ENCODE measurements at regions not wholly inside any gene's neighbourhood (a gene's known extent, or its start where the extent isn't known, plus 50 kb on each side); places are given as distances from the start of the nearest gene placed in this dataset.
A peak's percentile ranks its signal among the peaks of the same experiment; 100 is the strongest.

GRCh38 chr20:3330046-3330741, 77.3 kb downstream of the DNAAF9 start:
- peak; percentile 36 for DNase-seq (ENCODE audit: low read depth)
- POLR2A ChIA-PET, result interaction anchor here (0.5 to 0.6 kb wide), 2 partner anchors 23 to 32 kb away, joined by 3 to 4 read pairs; no protein-coding TSS in a partner anchor
- TF ChIP-seq CTCF (IDR thresholded peaks at IDR 0.05; ENCODE audit: insufficient read depth, low read depth, low read length), result peak; percentile 31; the same call in 1 of the 2 replicates
- CTCF ChIA-PET, result interaction anchor here (0.9 to 1.6 kb wide), 7 partner anchors 13 to 115 kb away, joined by 3 to 8 read pairs (median 4); partner anchors contain the start of gene SLC4A11
- Histone ChIP-seq H3K4me3 (ENCODE audit: low read depth, low read length) (no peak overlapping the region), H3K36me3 (ENCODE audit: control insufficient read depth, insufficient read depth, low read length) (peaks cover 11% of the 10 kb centered on the region), H3K27me3 (ENCODE audit: control insufficient read depth, insufficient read depth, low read length) (no peaks in the 10 kb centered on the region)

GRCh38 chr20:3328501-3328900, 79.0 kb downstream of the DNAAF9 start:
- no peak for DNase-seq (ENCODE audit: low read depth)
- POLR2A ChIA-PET, result no interaction called here
- CTCF ChIA-PET, result interaction anchor here (0.9 kb wide), 1 partner anchor 12 kb away, joined by 3 read pairs; no protein-coding TSS in a partner anchor

GRCh38 chr20:3326779-3327521, 80.5 kb downstream of the DNAAF9 start:
- ChIA-PET CTCF (no interaction called here), POLR2A (no interaction called here)
- no peak overlapping the region for H3K4me3 ChIP-seq (ENCODE audit: low read depth, low read length)
- peaks cover 20% of the 10 kb centered on the region for H3K36me3 ChIP-seq (ENCODE audit: control insufficient read depth, insufficient read depth, low read length)
- no peaks in the 10 kb centered on the region for H3K27me3 ChIP-seq (ENCODE audit: control insufficient read depth, insufficient read depth, low read length)
- no peak for TF ChIP-seq CTCF (IDR thresholded peaks at IDR 0.05; ENCODE audit: insufficient read depth, low read depth, low read length)
- no peak for DNase-seq (ENCODE audit: low read depth)

More at GRCh38 chr20:3328501-3328900, 79.0 kb downstream of the DNAAF9 start:
- Histone ChIP-seq H3K27me3 (ENCODE audit: control insufficient read depth, insufficient read depth, low read length) (no peaks in the 10 kb centered on the region), H3K4me3 (ENCODE audit: low read depth, low read length) (no peak overlapping the region), H3K36me3 (ENCODE audit: control insufficient read depth, insufficient read depth, low read length) (peaks cover 16% of the 10 kb centered on the region)
- TF ChIP-seq CTCF (IDR thresholded peaks at IDR 0.05; ENCODE audit: insufficient read depth, low read depth, low read length), result no peak

- no peak overlapping the region for H3K4me3 ChIP-seq (ENCODE audit: low read depth, low read length)
- ChIA-PET POLR2A (no interaction called here), CTCF (interaction anchor here (1.3 to 2.8 kb wide), 2 partner anchors 10 to 107 kb away, joined by 4 to 14 read pairs; no protein-coding TSS in a partner anchor)
- no peak for TF ChIP-seq CTCF (IDR thresholded peaks at IDR 0.05; ENCODE audit: insufficient read depth, low read depth, low read length)
- DNase-seq (ENCODE audit: low read depth), result no peak
- peaks cover 19% of the 10 kb centered on the region for H3K36me3 ChIP-seq (ENCODE audit: control insufficient read depth, insufficient read depth, low read length)
- no peaks in the 10 kb centered on the region for H3K27me3 ChIP-seq (ENCODE audit: control insufficient read depth, insufficient read depth, low read length)
These were observed 81.6 kb downstream of the DNAAF9 start for GRCh38 chr20:3325864-3326263.

GRCh38 chr20:3323398-3323797, 84.1 kb downstream of the DNAAF9 start:
- Histone ChIP-seq H3K36me3 (ENCODE audit: control insufficient read depth, insufficient read depth, low read length) (peaks cover 19% of the 10 kb centered on the region), H3K4me3 (ENCODE audit: low read depth, low read length) (no peak overlapping the region), H3K27me3 (ENCODE audit: control insufficient read depth, insufficient read depth, low read length) (no peaks in the 10 kb centered on the region)
- ChIA-PET CTCF (no interaction called here), POLR2A (no interaction called here)
- no peak for TF ChIP-seq CTCF (IDR thresholded peaks at IDR 0.05; ENCODE audit: insufficient read depth, low read depth, low read length)
- DNase-seq (ENCODE audit: low read depth), result no peak
